ENCODE measurements at regions not wholly inside any gene's neighbourhood (a gene's known extent, or its start where the extent isn't known, plus 50 kb on each side); places are given as distances from the start of the nearest gene placed in this dataset.

GRCh38 chr20:6848992-6849391 is 81.5 kb downstream of the BMP2 start:
- ChIA-PET CTCF (no interaction called here), POLR2A (ENCODE audit: unreplicated experiment) (no interaction called here)
- H3K4me3 ChIP-seq (ENCODE audit: insufficient read depth, low read depth, low read length) = no peak overlapping the region
- no peaks in the 10 kb centered on the region for H3K27me3 ChIP-seq (ENCODE audit: control insufficient read depth, insufficient read depth, low read length)
- H4K20me1 ChIP-seq (ENCODE audit: insufficient read depth, low read length) = no peaks in the 10 kb centered on the region
- H2AFZ ChIP-seq (replicated peaks; ENCODE audit: low read length, poor library complexity) = no peak overlapping the region
- no peaks in the 10 kb centered on the region for H3K9me1 ChIP-seq (ENCODE audit: insufficient read depth, low read length)
- H3K36me3 ChIP-seq (ENCODE audit: control insufficient read depth, insufficient read depth, low read length) = no peaks in the 10 kb centered on the region
- no peak overlapping the region for H2AK5ac ChIP-seq (ENCODE audit: low read depth, low read length)
- intact Hi-C loops (cut with micrococcal nuclease) = no loop called here
- H3K79me1 ChIP-seq (ENCODE audit: low read depth in 1 of 2, low read length in 2 of 2) = no peaks in the 10 kb centered on the region
- TF ChIP-seq CTCF (conservative IDR thresholded peaks at IDR 0.05; ENCODE audit: low read depth, low read length) (no peak), SMC3 (IDR thresholded peaks at IDR 0.05; ENCODE audit: low read depth, low read length) (no peak), NFE2L2 (IDR thresholded peaks at IDR 0.05; ENCODE audit: low read depth, low read length) (no peak), ELK1 (IDR thresholded peaks at IDR 0.05; ENCODE audit: borderline replicate concordance, low read depth, low read length) (no peak), MXI1 (IDR thresholded peaks at IDR 0.05; ENCODE audit: borderline replicate concordance, low read depth, low read length) (no peak), FOS (IDR thresholded peaks at IDR 0.05; ENCODE audit: low read depth, low read length) (no peak), MAFK (IDR thresholded peaks at IDR 0.05; ENCODE audit: low read depth, low read length) (no peak), POLR2A (IDR thresholded peaks at IDR 0.05; ENCODE audit: low read depth, low read length) (no peak), USF2 (IDR thresholded peaks at IDR 0.05; ENCODE audit: low read depth, low read length) (no peak), RCOR1 (IDR thresholded peaks at IDR 0.05; ENCODE audit: insufficient replicate concordance, low read length) (no peak), RFX5 (IDR thresholded peaks at IDR 0.05; ENCODE audit: low read depth, low read length) (no peak)
- in situ Hi-C loops (cut with MboI; ENCODE audit: low sequenced_read_pairs) = no loop called here
- H2BK5ac ChIP-seq (ENCODE audit: low read depth, low read length, poor library complexity, severe bottlenecking) = no peak overlapping the region
- ATAC-seq (ENCODE audit: low read depth) (no peak), DNase-seq (no peak)
- no peak overlapping the region for H3K27ac ChIP-seq (ENCODE audit: insufficient read depth, low read length)
- H4K91ac ChIP-seq (ENCODE audit: insufficient read depth, low read depth, low read length) = no peak overlapping the region
- H3K9me3 ChIP-seq (ENCODE audit: control insufficient read depth, insufficient read depth, low read length) = no peaks in the 10 kb centered on the region
- no peak overlapping the region for H3K18ac ChIP-seq (ENCODE audit: low read depth, low read length)
- H2BK120ac ChIP-seq (ENCODE audit: low read depth, low read length) = no peak overlapping the region
- no peak overlapping the region for H3K14ac ChIP-seq (replicated peaks; ENCODE audit: low read depth, low read length)
- no peak overlapping the region for H4K8ac ChIP-seq (ENCODE audit: low read depth in 2 of 2, low read length in 2 of 2)
- WGBS, 2 experiments (ENCODE audit: extremely low coverage in 2 of 2, insufficient read length in 1 of 2) = no CpG with 5 or more reads among the region's 2 CpGs
- dilution Hi-C loops (cut with HindIII; ENCODE audit: low sequenced_read_pairs, unreplicated experiment) = no loop called here
- H3K56ac ChIP-seq (ENCODE audit: extremely low read depth, insufficient read depth, low read length) = no peak overlapping the region
- BruUV-seq (replicated peaks) = no TSS peak
- H3K4me2 ChIP-seq (ENCODE audit: low read depth, low read length) = no peak overlapping the region
- H2BK20ac ChIP-seq (ENCODE audit: low read depth, low read length) = no peak overlapping the region
- H3K4me1 ChIP-seq (ENCODE audit: control insufficient read depth, insufficient read depth, low read length) = no peaks in the 10 kb centered on the region
- H2BK15ac ChIP-seq (ENCODE audit: low read depth, low read length) = no peak overlapping the region
- H2AK9ac ChIP-seq (replicated peaks; ENCODE audit: low read depth, low read length, poor library complexity) = no peak overlapping the region
- H4K5ac ChIP-seq (ENCODE audit: low read depth, low read length) = no peak overlapping the region
- no peak overlapping the region for H3K23ac ChIP-seq (ENCODE audit: low read depth, low read length)
- H3K4ac ChIP-seq (ENCODE audit: low read depth, low read length) = no peak overlapping the region
- H3K9ac ChIP-seq (ENCODE audit: low read depth, low read length) = no peak overlapping the region
